OCI-M2 (cell line): ENCODE measurements at regions not wholly inside any gene's neighbourhood (a gene's known extent, or its start where the extent isn't known, plus 50 kb on each side); places are given as distances from the start of the nearest gene placed in this dataset.
"Not testable (repeated sequence)": the region's sequence is repeated elsewhere in the genome, so short reads cannot be mapped to it uniquely, and the experiment has no call there.

Experiments used
- DNase-seq: peaks from one replicate; lab custom pipeline; 2025; ENCODE audit not compliant: unreplicated experiment; lab: John Stamatoyannopoulos, UW

- DNase-seq: no peak
Measured at GRCh38 chrX:113389846-113390245, 549.2 kb upstream of the AMOT start.

- DNase-seq: no peak
Measured at GRCh38 chrX:113384628-113385027, 544.0 kb upstream of the AMOT start.

- not testable (repeated sequence) for DNase-seq
Measured at GRCh38 chrX:113373421-113373820, 532.8 kb upstream of the AMOT start.

- no peak for DNase-seq
Measured at GRCh38 chrX:113370006-113370405, 529.4 kb upstream of the AMOT start.

- DNase-seq: no peak
Measured at GRCh38 chrX:113369056-113369455, 528.4 kb upstream of the AMOT start.

- DNase-seq: no peak
Measured at GRCh38 chrX:113353134-113353533, 512.5 kb upstream of the AMOT start.

- DNase-seq: no peak
Measured at GRCh38 chrX:113330416-113330815, 489.8 kb upstream of the AMOT start.

- no peak for DNase-seq
Measured at GRCh38 chrX:113315927-113316326, 475.3 kb upstream of the AMOT start.

- no peak for DNase-seq
Measured at GRCh38 chrX:113305496-113305895, 464.9 kb upstream of the AMOT start.

GRCh38 chrX:113300580-113300979 lies 459.9 kb upstream of the AMOT start:
- no peak for DNase-seq

GRCh38 chrX:113297437-113297836 lies 456.8 kb upstream of the AMOT start:
- DNase-seq: no peak

GRCh38 chrX:113289503-113289902 lies 448.9 kb upstream of the AMOT start:
- no peak for DNase-seq

GRCh38 chrX:113287761-113288160 lies 447.1 kb upstream of the AMOT start:
- DNase-seq: no peak

- DNase-seq: no peak
Measured at GRCh38 chrX:113275804-113276203, 435.2 kb upstream of the AMOT start.

- no peak for DNase-seq
Measured at GRCh38 chrX:113274791-113275190, 434.2 kb upstream of the AMOT start.

- DNase-seq: no peak
Measured at GRCh38 chrX:113274345-113274744, 433.7 kb upstream of the AMOT start.

- DNase-seq: no peak
Measured at GRCh38 chrX:113269203-113269602, 428.6 kb upstream of the AMOT start.

- no peak for DNase-seq
Measured at GRCh38 chrX:113260474-113260873, 419.8 kb upstream of the AMOT start.

GRCh38 chrX:113222305-113222704 lies 381.7 kb upstream of the AMOT start:
- DNase-seq: no peak

GRCh38 chrX:113212052-113212451 lies 371.4 kb upstream of the AMOT start:
- DNase-seq: no peak

GRCh38 chrX:113202601-113203000 lies 362.0 kb upstream of the AMOT start:
- no peak for DNase-seq

- DNase-seq: no peak
Measured at GRCh38 chrX:113195949-113196348, 355.3 kb upstream of the AMOT start.

GRCh38 chrX:113192418-113192817 lies 351.8 kb upstream of the AMOT start:
- DNase-seq: no peak

- DNase-seq: no peak
Measured at GRCh38 chrX:113157496-113157895, 316.9 kb upstream of the AMOT start.
